Endothelial cell of umbilical vein (primary cell): ENCODE measurements at regions not wholly inside any gene's neighbourhood (a gene's known extent, or its start where the extent isn't known, plus 50 kb on each side); places are given as distances from the start of the nearest gene placed in this dataset.

ENCODE experiments used
- BruUV-seq: library from RNA; stranded (reverse); fragments of 400-500 nt; replicated peaks from 2 replicates; lab custom pipeline; 2021; lab: Mats Ljungman, UMichigan
- CTCF ChIA-PET: fragments of 300-600, 350-600 bp; sonication (Branson Sonifier 250); formaldehyde crosslinking; loops from one replicate; lab custom pipeline; 2021; ENCODE audit warnings: antibody characterized with exemption, inconsistent platforms; lab: Charles Lee
- POLR2A ChIA-PET: fragments of 300-600, 350-600 bp; sonication (Branson Sonifier 250); formaldehyde crosslinking; loops from one replicate; lab custom pipeline; 2021; ENCODE audit warnings: antibody characterized with exemption, inconsistent platforms; lab: Charles Lee
- DNase-seq: peaks from one replicate; pipeline ENCODE4 v3.0.0-alpha.2; 2011; ENCODE audit warnings: low read depth, low spot score
- FAIRE-seq: peaks from 2 replicates; lab custom pipeline; 2011; peaks lifted over from hg19 to GRCh38; lab: Jason Lieb, UNC
- H2AFZ ChIP-seq: 2 replicates; pipeline ENCODE4 v1.6.0; 2012; ENCODE audit warnings: low read depth, low read length, control low read depth, inconsistent platforms
- H3K27ac ChIP-seq: 2 replicates; pipeline ENCODE4 v1.5.1; 2011; ENCODE audit warnings: low read depth, mild to moderate bottlenecking, control low read depth, low read length, moderate library complexity; ENCODE audit not compliant: insufficient read depth
- H3K27me3 ChIP-seq, 2 experiments: 2 replicates each; pipeline versions ENCODE4 v1.6.0 to v1.6.1; 2011; ENCODE audit warnings: low read length in 2 of 2, mixed read lengths in 1 of 2; ENCODE audit not compliant: control insufficient read depth in 2 of 2, insufficient read depth in 2 of 2
- H3K36me3 ChIP-seq, 2 experiments: 2 replicates in 1 of 2; 3 replicates in 1 of 2; pipeline ENCODE4 v1.5.1; 2011; ENCODE audit warnings: low read length in 2 of 2, mild to moderate bottlenecking in 1 of 2, moderate library complexity in 1 of 2; ENCODE audit not compliant: control insufficient read depth in 2 of 2, insufficient read depth in 2 of 2; ENCODE audit errors: extremely low read depth in 1 of 2
- H3K4me1 ChIP-seq: 3 replicates; pipeline ENCODE4 v1.5.1; 2011; ENCODE audit warnings: mild to moderate bottlenecking, low read length; ENCODE audit not compliant: control insufficient read depth, insufficient read depth; ENCODE audit errors: extremely low read depth
- H3K4me2 ChIP-seq: 2 replicates; pipeline ENCODE4 v1.6.1; 2011; ENCODE audit warnings: low read length, control low read depth, mixed read lengths; ENCODE audit not compliant: insufficient read depth
- H3K4me3 ChIP-seq, 3 experiments: fragments of 200-600 bp in 1 of 3; sonication (generic), shearing (Covaris generic) in 1 of 3; replicated peaks in 1 of 3; 2 replicates each; pipeline ENCODE4 v1.5.1; 2011 to 2016; ENCODE audit warnings: control low read depth in 3 of 3, low read length in 3 of 3, mild to moderate bottlenecking in 2 of 3, inconsistent platforms in 1 of 3, low read depth in 1 of 3, moderate library complexity in 1 of 3; ENCODE audit not compliant: insufficient read depth in 1 of 3
- H3K79me2 ChIP-seq: 2 replicates; pipeline ENCODE4 v1.6.0; 2012; ENCODE audit warnings: low read length, inconsistent platforms; ENCODE audit not compliant: control insufficient read depth, insufficient read depth
- H3K9ac ChIP-seq: replicated peaks from 2 replicates; pipeline ENCODE3; 2011; ENCODE audit warnings: low read length, control low read depth; ENCODE audit not compliant: insufficient read depth; ENCODE audit errors: extremely low read depth
- H3K9me1 ChIP-seq: replicated peaks from 3 replicates; pipeline ENCODE4 v1.6.0; 2011; ENCODE audit warnings: mild to moderate bottlenecking, low read length; ENCODE audit not compliant: control insufficient read depth, insufficient read depth; ENCODE audit errors: extremely low read depth
- H3K9me3 ChIP-seq: replicated peaks from 2 replicates; pipeline ENCODE4 v1.5.1; 2012; ENCODE audit warnings: low read length, inconsistent platforms; ENCODE audit not compliant: control insufficient read depth, insufficient read depth
- H4K20me1 ChIP-seq: replicated peaks from 2 replicates; pipeline ENCODE3; 2011; ENCODE audit warnings: mild to moderate bottlenecking, low read length; ENCODE audit not compliant: control insufficient read depth, insufficient read depth; ENCODE audit errors: extremely low read depth
- CTCF ChIP-seq, 2 donors: IDR thresholded peaks; 1 replicate in 1 of 2; 2 replicates in 1 of 2; pipeline ENCODE4 v1.5.1; 2011; ENCODE audit warnings: low read length in 2 of 2, mild to moderate bottlenecking in 2 of 2, moderate library complexity in 2 of 2, control low read depth in 1 of 2, inconsistent platforms in 1 of 2, low read depth in 1 of 2; ENCODE audit not compliant: insufficient read depth in 1 of 2; ENCODE audit errors: extremely low read depth in 1 of 2
- EZH2 ChIP-seq: IDR thresholded peaks from 2 replicates; pipeline ENCODE4 v1.6.1; 2012; ENCODE audit warnings: borderline replicate concordance, low read depth, mild to moderate bottlenecking, moderate library complexity, low read length, inconsistent platforms; ENCODE audit not compliant: severe bottlenecking
- FOS ChIP-seq: IDR thresholded peaks from 2 replicates; pipeline ENCODE4 v1.6.1; 2011; ENCODE audit warnings: mild to moderate bottlenecking, low read length, moderate library complexity, borderline replicate concordance; ENCODE audit not compliant: insufficient read depth
- GATA2 ChIP-seq: IDR thresholded peaks from 2 replicates; pipeline ENCODE4 v1.7.0; 2011; ENCODE audit warnings: low read depth, mild to moderate bottlenecking, moderate library complexity, mixed read lengths, low read length; ENCODE audit not compliant: insufficient read length, insufficient read depth
- JUN ChIP-seq: IDR thresholded peaks from 2 replicates; pipeline ENCODE4 v1.6.1; 2011; ENCODE audit warnings: borderline replicate concordance, low read depth; ENCODE audit not compliant: insufficient read length, insufficient read depth
- MAX ChIP-seq: IDR thresholded peaks from 2 replicates; pipeline ENCODE4 v1.6.1; 2011; ENCODE audit not compliant: insufficient read depth, insufficient read length
- MYC ChIP-seq: IDR thresholded peaks from one replicate; pipeline ENCODE4 v1.6.1; 2011; ENCODE audit warnings: mild to moderate bottlenecking, low read depth, low read length
- POLR2A ChIP-seq: IDR thresholded peaks from 2 replicates; pipeline ENCODE4 v1.6.1; 2012; ENCODE audit warnings: low read depth, mild to moderate bottlenecking, control low read depth, low read length
- POLR2AphosphoS5 ChIP-seq: IDR thresholded peaks from 2 replicates; pipeline ENCODE4 v1.6.1; 2012; ENCODE audit warnings: low read depth, mild to moderate bottlenecking, control low read depth, low read length, moderate library complexity; ENCODE audit not compliant: insufficient read depth
- dilution Hi-C: fragments of 300-500 bp; cut with MboI; formaldehyde crosslinking; loops from one replicate; pipeline ENCODE4 v1.15.0; 2019; ENCODE audit warnings: low sequenced_read_pairs; ENCODE audit not compliant: extremely low pct_ligation_motif_present
- intact Hi-C: fragments of 100-400 bp; cut with micrococcal nuclease; formaldehyde crosslinking; loops from one replicate; pipeline ENCODE4 v1.10.0; 2022

GRCh38 chr18:64444819-64445218, 295.9 kb upstream of the LINC00305 start:
- CTCF ChIA-PET, result no interaction called here
- no peak for FAIRE-seq

More at GRCh38 chr18:64444819-64445218, 295.9 kb upstream of the LINC00305 start:
- no peaks in the 10 kb centered on the region for H3K9me1 ChIP-seq
- H3K36me3 ChIP-seq, result no peaks in the 10 kb centered on the region
- no peak overlapping the region for H3K27ac ChIP-seq
- H3K27me3 ChIP-seq, result no peaks in the 10 kb centered on the region
- H3K9me3 ChIP-seq, result no peaks in the 10 kb centered on the region
- H2AFZ ChIP-seq, result no peak overlapping the region
- intact Hi-C loops (no loop called here), dilution Hi-C loops (no loop called here)
- DNase-seq, result no peak
- H3K79me2 ChIP-seq, result no peaks in the 10 kb centered on the region
- TF ChIP-seq GATA2, result no peak
- no peak for TF ChIP-seq MAX
- no peak for TF ChIP-seq POLR2A
- TF ChIP-seq JUN, result no peak
- TF ChIP-seq CTCF (IDR thresholded peaks at IDR 0.05; ENCODE audit: extremely low read depth in 1 of 2, insufficient read depth in 1 of 2, low read depth in 1 of 2, low read length in 2 of 2), result no peak
- no peak for TF ChIP-seq POLR2AphosphoS5
- TF ChIP-seq MYC, result no peak
- TF ChIP-seq EZH2, result no peak
- TF ChIP-seq FOS, result no peak
- no peak overlapping the region for H3K4me2 ChIP-seq
- no peaks in the 10 kb centered on the region for H3K4me1 ChIP-seq
- no peak overlapping the region for H3K9ac ChIP-seq
- BruUV-seq, result no TSS peak
- no peak overlapping the region for H3K4me3 ChIP-seq
- POLR2A ChIA-PET, result no interaction called here
- H4K20me1 ChIP-seq, result no peaks in the 10 kb centered on the region
